ENCODE measurements at regions not wholly inside any gene's neighbourhood (a gene's known extent, or its start where the extent isn't known, plus 50 kb on each side); places are given as distances from the start of the nearest gene placed in this dataset. TPM values are rescaled to one million over a fixed set of nuclear protein-coding genes. Genes with fewer than 3 reads are reported as not detected.
"Not testable (repeated sequence)": the region's sequence is repeated elsewhere in the genome, so short reads cannot be mapped to it uniquely, and the experiment has no call there.

DNA sequence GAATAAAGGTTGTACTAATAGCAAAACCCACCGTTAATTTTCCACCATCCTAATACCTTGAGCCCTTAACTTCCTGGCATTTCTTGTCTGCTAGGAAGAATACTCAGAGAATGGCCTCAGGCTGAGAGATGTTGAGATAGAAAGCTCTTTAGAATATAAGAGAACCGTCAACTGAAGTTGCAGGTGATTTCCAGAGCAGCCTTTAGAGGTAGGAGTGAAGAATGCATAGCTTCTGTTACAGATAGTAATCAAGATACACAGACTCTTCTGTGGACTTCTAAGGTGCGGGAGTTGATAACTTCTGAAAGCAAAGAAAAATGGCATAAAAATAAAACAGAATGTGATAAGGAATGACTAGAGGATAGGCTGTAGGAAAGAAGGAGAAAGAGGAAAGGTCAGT is 1651.3 kb upstream of the DEFB115 start:
- H3K27me3 Mint-ChIP-seq (ENCODE audit: low read depth in 3 of 3); H3K36me3 ChIP-seq (replicated peaks in 1 of 2; ENCODE audit: control insufficient read depth in 1 of 2, insufficient read depth in 2 of 2, low read length in 2 of 2); DNase-seq; H3K9me3 ChIP-seq (replicated peaks in 1 of 2; ENCODE audit: control insufficient read depth in 1 of 2, insufficient read depth in 1 of 2, low read length in 2 of 2); intact Hi-C loops (cut with micrococcal nuclease); H3K79me2 ChIP-seq (ENCODE audit: insufficient read depth, low read length); H3K4me3 Mint-ChIP-seq; H3K4me1 Mint-ChIP-seq; H3K4me1 ChIP-seq (ENCODE audit: control insufficient read depth in 1 of 2, insufficient read depth in 2 of 2, low read length in 2 of 2); H3K27ac Mint-ChIP-seq; H3K4me2 ChIP-seq (replicated peaks; ENCODE audit: extremely low read depth, low read length, poor library complexity, severe bottlenecking); H3K4me3 ChIP-seq (replicated peaks in 1 of 3; ENCODE audit: low read depth in 2 of 3, low read length in 3 of 3); H4K20me1 ChIP-seq (ENCODE audit: insufficient read depth, low read length); H3K27ac ChIP-seq (ENCODE audit: low read depth in 1 of 2, low read length in 2 of 2); H3K36me3 Mint-ChIP-seq; H2AFZ ChIP-seq (ENCODE audit: insufficient read depth, low read depth, low read length, poor library complexity, severe bottlenecking); H3K27me3 ChIP-seq (ENCODE audit: control insufficient read depth in 2 of 2, insufficient read depth in 2 of 2, low read length in 2 of 2); H3K9ac ChIP-seq (ENCODE audit: insufficient read depth, low read length, poor library complexity, severe bottlenecking): not testable (repeated sequence)
- 17% methylated on average over 1 of the region's 3 CpGs for WGBS (ENCODE audit: insufficient coverage)
- H3K9me3 Mint-ChIP-seq = peaks cover 0 to 12% (median 7%) of the 10 kb centered on the region in 7 donors

- H4K20me1 ChIP-seq (ENCODE audit: insufficient read depth, low read length); H3K4me1 ChIP-seq (ENCODE audit: control insufficient read depth in 1 of 2, insufficient read depth in 2 of 2, low read length in 2 of 2); H3K79me2 ChIP-seq (ENCODE audit: insufficient read depth, low read length); H3K4me2 ChIP-seq (replicated peaks; ENCODE audit: extremely low read depth, low read length, poor library complexity, severe bottlenecking); DNase-seq; H3K36me3 ChIP-seq (replicated peaks in 1 of 2; ENCODE audit: control insufficient read depth in 1 of 2, insufficient read depth in 2 of 2, low read length in 2 of 2); H3K4me3 ChIP-seq (replicated peaks in 1 of 3; ENCODE audit: low read depth in 2 of 3, low read length in 3 of 3); H3K27ac Mint-ChIP-seq; H3K9me3 ChIP-seq (replicated peaks in 1 of 2; ENCODE audit: control insufficient read depth in 1 of 2, insufficient read depth in 1 of 2, low read length in 2 of 2); H3K9ac ChIP-seq (ENCODE audit: insufficient read depth, low read length, poor library complexity, severe bottlenecking); H3K27me3 Mint-ChIP-seq (ENCODE audit: low read depth in 3 of 3); H3K36me3 Mint-ChIP-seq; H3K4me3 Mint-ChIP-seq; H3K27me3 ChIP-seq (ENCODE audit: control insufficient read depth in 2 of 2, insufficient read depth in 2 of 2, low read length in 2 of 2); intact Hi-C loops (cut with micrococcal nuclease); H3K4me1 Mint-ChIP-seq; H2AFZ ChIP-seq (ENCODE audit: insufficient read depth, low read depth, low read length, poor library complexity, severe bottlenecking); H3K27ac ChIP-seq (ENCODE audit: low read depth in 1 of 2, low read length in 2 of 2): not testable (repeated sequence)
- peaks cover 3 to 17% (median 6%) of the 10 kb centered on the region in 7 donors for H3K9me3 Mint-ChIP-seq
- no CpG with 5 or more reads among the region's 1 CpG for WGBS (ENCODE audit: insufficient coverage)
Observed at GRCh38 chr20:29629395-29629794, 1628.1 kb upstream of the DEFB115 start.

Small RNA genes in the stretch of these regions (small RNA-seq; reads per million reads assigned to genes)
- gene RF00002 (ENCODE audit: insufficient read length, low read depth) = not detected
- gene RF00019 (ENCODE audit: insufficient read length, low read depth) = not detected
